Limb (tissue), 2 donors: ENCODE measurements at regions not wholly inside any gene's neighbourhood (a gene's known extent, or its start where the extent isn't known, plus 50 kb on each side); places are given as distances from the start of the nearest gene placed in this dataset.
"Not testable (repeated sequence)": the region's sequence is repeated elsewhere in the genome, so short reads cannot be mapped to it uniquely, and the experiment has no call there.

Source experiments
- DNase-seq, 2 donors: peaks; one replicate each; pipeline ENCODE4 v3.0.0-alpha.2; 2016; ENCODE audit errors: extremely low spot score in 2 of 2

GRCh38 chr1:157226739-157227138 is 88.5 kb upstream of the ETV3 start:
- no peak for DNase-seq

- DNase-seq: no peak
Observed at GRCh38 chr1:157219600-157219999, 81.4 kb upstream of the ETV3 start.

- DNase-seq: no peak
Observed at GRCh38 chr1:157219182-157219581, 81.0 kb upstream of the ETV3 start.

- no peak for DNase-seq
Observed at GRCh38 chr1:157218671-157219070, 80.5 kb upstream of the ETV3 start.

GRCh38 chr1:157217486-157217885 is 79.3 kb upstream of the ETV3 start:
- no peak for DNase-seq

GRCh38 chr1:157213836-157214235 is 75.6 kb upstream of the ETV3 start:
- DNase-seq: no peak

- no peak for DNase-seq
Observed at GRCh38 chr1:157209514-157209913, 71.3 kb upstream of the ETV3 start.

GRCh38 chr1:157205982-157206381 is 67.8 kb upstream of the ETV3 start:
- not testable (repeated sequence) for DNase-seq

GRCh38 chr1:157203166-157203565 is 65.0 kb upstream of the ETV3 start:
- DNase-seq: no peak

- no peak for DNase-seq
Observed at GRCh38 chr1:157202331-157202730, 64.1 kb upstream of the ETV3 start.

GRCh38 chr1:157201767-157202166 is 63.6 kb upstream of the ETV3 start:
- no peak for DNase-seq

GRCh38 chr1:157200451-157200850 is 62.3 kb upstream of the ETV3 start:
- DNase-seq: no peak

- no peak for DNase-seq
Observed at GRCh38 chr1:157199421-157199755, 61.2 kb upstream of the ETV3 start.

GRCh38 chr1:157198619-157199420 is 60.6 kb upstream of the ETV3 start:
- no peak for DNase-seq

- no peak for DNase-seq
Observed at GRCh38 chr1:157197906-157198435, 59.8 kb upstream of the ETV3 start.

- not testable (repeated sequence) for DNase-seq
Observed at GRCh38 chr1:157196670-157197456, 58.7 kb upstream of the ETV3 start.

GRCh38 chr1:157196245-157196543 is 58.0 kb upstream of the ETV3 start:
- no peak for DNase-seq

GRCh38 chr1:157195521-157196244 is 57.5 kb upstream of the ETV3 start:
- no peak for DNase-seq

- no peak for DNase-seq
Observed at GRCh38 chr1:157194731-157195520, 56.7 kb upstream of the ETV3 start.

GRCh38 chr1:157193702-157194391 is 55.7 kb upstream of the ETV3 start:
- peak; percentile 24 to 77 for DNase-seq

- no peak for DNase-seq
Observed at GRCh38 chr1:157193219-157193618, 55.0 kb upstream of the ETV3 start.
